Loucy (cell line): ENCODE measurements at regions not wholly inside any gene's neighbourhood (a gene's known extent, or its start where the extent isn't known, plus 50 kb on each side); places are given as distances from the start of the nearest gene placed in this dataset.

ENCODE experiments used
- H2AFZ ChIP-seq: fragments of 200-600 bp; sonication (generic); 2 replicates; pipeline ENCODE4 v1.6.0; 2016; ENCODE audit warnings: antibody characterized with exemption, mild to moderate bottlenecking, low read length, moderate library complexity
- H3F3A ChIP-seq: fragments of 200-600 bp; 2 replicates; pipeline ENCODE4 v1.6.0; 2016; ENCODE audit warnings: antibody characterized with exemption, low read depth, mild to moderate bottlenecking
- H3K27me3 ChIP-seq: fragments of 200-600 bp; sonication (generic); 2 replicates; pipeline ENCODE4 v1.6.1; 2014; ENCODE audit warnings: low read length, mild to moderate bottlenecking; ENCODE audit not compliant: insufficient read depth, poor library complexity, severe bottlenecking
- H3K36me3 ChIP-seq: fragments of 200-600 bp; sonication (generic); 2 replicates; pipeline ENCODE4 v1.6.1; 2016; ENCODE audit warnings: low read length; ENCODE audit not compliant: insufficient read depth
- H3K4me1 ChIP-seq: fragments of 200-600 bp; sonication (generic); 2 replicates; pipeline ENCODE4 v1.5.1; 2014; ENCODE audit warnings: low read length, mild to moderate bottlenecking; ENCODE audit not compliant: insufficient read depth, poor library complexity, severe bottlenecking
- H3K4me2 ChIP-seq: fragments of 200-600 bp; sonication (generic); 2 replicates; pipeline ENCODE4 v1.6.0; 2014; ENCODE audit warnings: antibody characterized with exemption, low read length, low read depth, mild to moderate bottlenecking; ENCODE audit not compliant: poor library complexity, severe bottlenecking
- H3K4me3 ChIP-seq: fragments of 200-600 bp; sonication (generic); 2 replicates; pipeline ENCODE4 v1.5.1; 2014; ENCODE audit warnings: low read length, mild to moderate bottlenecking, mixed read lengths; ENCODE audit not compliant: poor library complexity, severe bottlenecking
- H3K79me2 ChIP-seq: fragments of 200-600 bp; sonication (generic); 2 replicates; pipeline ENCODE4 v1.6.1; 2014; ENCODE audit warnings: low read length; ENCODE audit not compliant: insufficient read depth
- H3K9ac ChIP-seq: fragments of 200-600 bp; sonication (generic); 2 replicates; pipeline ENCODE4 v1.6.0; 2014; ENCODE audit warnings: mild to moderate bottlenecking, low read depth, low read length, moderate library complexity; ENCODE audit not compliant: poor library complexity, severe bottlenecking
- H3K9me2 ChIP-seq: fragments of 200-600 bp; sonication (generic); replicated peaks from 2 replicates; pipeline ENCODE4 v1.6.1; 2016; ENCODE audit warnings: low read depth, low read length, mixed read lengths
- H3K9me3 ChIP-seq: fragments of 200-600 bp; sonication (generic); 2 replicates; pipeline ENCODE4 v1.6.1; 2014; ENCODE audit warnings: mild to moderate bottlenecking, antibody characterized with exemption, low read length, low read depth; ENCODE audit not compliant: insufficient read depth
- H4K20me1 ChIP-seq: fragments of 200-600 bp; sonication (generic); 2 replicates; pipeline ENCODE4 v1.6.0; 2014; ENCODE audit warnings: antibody characterized with exemption, low read length, mild to moderate bottlenecking; ENCODE audit not compliant: insufficient read depth, poor library complexity, severe bottlenecking
- CTCF ChIP-seq: fragments of 200-600 bp; sonication (generic); conservative IDR thresholded peaks from 2 replicates; pipeline ENCODE4 v1.5.1; 2014; ENCODE audit warnings: mild to moderate bottlenecking, antibody characterized with exemption, low read length
- EZH2phosphoT487 ChIP-seq: fragments of 200-600 bp; IDR thresholded peaks from 2 replicates; pipeline ENCODE4 v1.6.1; 2018; ENCODE audit warnings: antibody characterized with exemption, mild to moderate bottlenecking, moderate library complexity, borderline replicate concordance

GRCh38 chr15:35753486-35753885 is 207.5 kb upstream of the DPH6 start:
- no peak overlapping the region for H2AFZ ChIP-seq
- no peak overlapping the region for H3K4me3 ChIP-seq
- no peak for TF ChIP-seq CTCF
- no peaks in the 10 kb centered on the region for H3K4me1 ChIP-seq
- no peak overlapping the region for H3K9ac ChIP-seq
- no peaks in the 10 kb centered on the region for H3F3A ChIP-seq
- no peaks in the 10 kb centered on the region for H3K79me2 ChIP-seq
- H3K36me3 ChIP-seq, result no peaks in the 10 kb centered on the region
- no peaks in the 10 kb centered on the region for H3K9me3 ChIP-seq
- H3K4me2 ChIP-seq, result no peak overlapping the region
- no peaks in the 10 kb centered on the region for H4K20me1 ChIP-seq
- H3K27me3 ChIP-seq, result no peaks in the 10 kb centered on the region
- H3K9me2 ChIP-seq, result no peaks in the 10 kb centered on the region

- no peak for TF ChIP-seq EZH2phosphoT487
- TF ChIP-seq CTCF, result no peak
- Histone ChIP-seq H3K4me3 (no peak overlapping the region), H3F3A (no peaks in the 10 kb centered on the region), H4K20me1 (no peaks in the 10 kb centered on the region), H3K36me3 (no peaks in the 10 kb centered on the region), H3K27me3 (no peaks in the 10 kb centered on the region), H3K4me2 (no peak overlapping the region), H3K9ac (no peak overlapping the region), H3K9me3 (no peaks in the 10 kb centered on the region), H3K9me2 (no peaks in the 10 kb centered on the region), H3K79me2 (no peaks in the 10 kb centered on the region), H3K4me1 (no peaks in the 10 kb centered on the region), H2AFZ (no peak overlapping the region)
Measured at GRCh38 chr15:35755237-35755802, 209.4 kb upstream of the DPH6 start.

- Histone ChIP-seq H2AFZ (no peak overlapping the region), H3K4me3 (no peak overlapping the region), H3K9me2 (no peaks in the 10 kb centered on the region), H3K36me3 (no peaks in the 10 kb centered on the region), H3F3A (no peaks in the 10 kb centered on the region), H3K4me2 (no peak overlapping the region), H3K27me3 (no peaks in the 10 kb centered on the region), H3K79me2 (no peaks in the 10 kb centered on the region), H4K20me1 (no peaks in the 10 kb centered on the region), H3K9ac (no peak overlapping the region), H3K4me1 (no peaks in the 10 kb centered on the region), H3K9me3 (no peaks in the 10 kb centered on the region)
- TF ChIP-seq EZH2phosphoT487 (no peak), CTCF (no peak)
Measured at GRCh38 chr15:35756623-35757022, 210.7 kb upstream of the DPH6 start.
